ENCODE measurements at regions not wholly inside any gene's neighbourhood (a gene's known extent, or its start where the extent isn't known, plus 50 kb on each side); places are given as distances from the start of the nearest gene placed in this dataset.

DNA sequence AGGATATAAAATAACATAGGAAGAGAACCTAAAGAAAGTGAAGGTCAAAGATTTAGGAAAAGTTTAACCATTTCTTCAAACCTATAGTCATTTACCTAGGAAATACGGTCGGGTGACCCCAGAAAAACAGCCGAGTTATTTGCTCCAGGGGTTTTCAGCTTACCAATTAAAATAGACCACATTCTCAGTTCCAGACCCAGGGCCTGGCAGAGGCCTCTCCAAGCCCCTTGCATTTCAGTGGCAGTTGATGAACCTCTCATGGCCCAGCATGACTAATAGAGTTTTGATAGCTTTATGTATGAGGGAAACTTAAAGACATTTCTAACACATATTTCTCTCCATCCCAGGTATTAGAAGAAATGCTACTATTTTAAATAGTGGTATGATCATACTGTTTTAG lies 113.5 kb downstream of the OGFRL1 start:
- H2AFZ ChIP-seq (ENCODE audit: low read length): no peak overlapping the region
- H3K9me3 ChIP-seq (ENCODE audit: low read length): no peaks in the 10 kb centered on the region
- H4K20me1 ChIP-seq (ENCODE audit: insufficient read depth, low read depth, low read length): no peaks in the 10 kb centered on the region
- no peak for DNase-seq
- no peak overlapping the region for H3K9ac ChIP-seq (ENCODE audit: low read length)
- no peaks in the 10 kb centered on the region for H3K79me2 ChIP-seq (ENCODE audit: low read length)
- H3K4me2 ChIP-seq (ENCODE audit: low read depth, low read length, poor library complexity, severe bottlenecking): no peak overlapping the region
- H3K4me1 ChIP-seq (ENCODE audit: low read length): no peaks in the 10 kb centered on the region
- H3K36me3 ChIP-seq (ENCODE audit: insufficient read depth, low read length): no peaks in the 10 kb centered on the region
- H3K4me3 ChIP-seq (ENCODE audit: low read length): no peak overlapping the region
- H3K27ac ChIP-seq (ENCODE audit: low read length): no peak overlapping the region
- H3K27me3 ChIP-seq (ENCODE audit: low read length): no peaks in the 10 kb centered on the region
- H3K9me2 ChIP-seq (replicated peaks; ENCODE audit: insufficient read depth, low read length): no peaks in the 10 kb centered on the region

DNA sequence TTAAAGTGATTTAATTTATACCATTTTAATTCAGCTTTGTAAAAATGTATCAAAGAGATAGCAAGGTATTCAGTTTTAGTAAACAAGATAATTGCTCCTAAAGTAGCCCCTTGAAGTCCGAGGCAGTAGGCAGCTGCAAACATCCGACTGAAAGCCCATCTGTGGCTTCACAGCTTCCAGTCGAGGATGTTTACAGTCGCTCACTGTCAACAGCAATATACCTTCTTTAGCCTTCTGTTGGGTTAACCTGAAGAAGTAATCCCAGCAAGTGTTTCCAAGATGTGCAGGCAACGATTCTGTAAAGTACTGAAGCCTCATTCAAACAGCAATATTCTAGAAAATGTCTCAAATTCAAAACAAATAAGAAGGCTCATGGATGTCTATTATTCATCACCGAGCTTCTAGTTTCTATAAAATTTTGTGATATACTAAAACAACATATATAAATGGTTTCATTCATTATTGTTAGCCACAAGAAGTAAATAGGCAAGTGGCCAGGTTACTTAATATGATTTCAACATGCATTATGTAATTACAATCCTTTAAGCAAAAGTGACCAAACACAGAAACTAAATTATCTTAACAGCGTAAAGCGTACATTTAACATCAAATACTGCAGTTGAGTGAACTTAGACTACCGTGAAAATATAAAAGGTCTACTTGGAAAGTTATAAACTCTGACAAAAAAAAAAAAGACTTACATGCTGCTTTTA lies 115.0 kb downstream of the OGFRL1 start:
- no peaks in the 10 kb centered on the region for H3K9me3 ChIP-seq (ENCODE audit: low read length)
- no peaks in the 10 kb centered on the region for H4K20me1 ChIP-seq (ENCODE audit: insufficient read depth, low read depth, low read length)
- no peaks in the 10 kb centered on the region for H3K36me3 ChIP-seq (ENCODE audit: insufficient read depth, low read length)
- no peaks in the 10 kb centered on the region for H3K79me2 ChIP-seq (ENCODE audit: low read length)
- no peak for DNase-seq
- H3K9me2 ChIP-seq (replicated peaks; ENCODE audit: insufficient read depth, low read length): no peaks in the 10 kb centered on the region
- no peak overlapping the region for H3K4me3 ChIP-seq (ENCODE audit: low read length)
- no peaks in the 10 kb centered on the region for H3K4me1 ChIP-seq (ENCODE audit: low read length)
- H3K27ac ChIP-seq (ENCODE audit: low read length): no peak overlapping the region
- no peak overlapping the region for H3K9ac ChIP-seq (ENCODE audit: low read length)
- H3K4me2 ChIP-seq (ENCODE audit: low read depth, low read length, poor library complexity, severe bottlenecking): no peak overlapping the region
- H2AFZ ChIP-seq (ENCODE audit: low read length): no peak overlapping the region
- H3K27me3 ChIP-seq (ENCODE audit: low read length): no peaks in the 10 kb centered on the region

GRCh38 chr6:71404145-71404966 lies 115.7 kb downstream of the OGFRL1 start:
- H3K4me1 ChIP-seq (ENCODE audit: low read length): no peaks in the 10 kb centered on the region
- H3K9me2 ChIP-seq (replicated peaks; ENCODE audit: insufficient read depth, low read length): no peaks in the 10 kb centered on the region
- no peaks in the 10 kb centered on the region for H4K20me1 ChIP-seq (ENCODE audit: insufficient read depth, low read depth, low read length)
- no peak for DNase-seq
- no peak overlapping the region for H3K4me2 ChIP-seq (ENCODE audit: low read depth, low read length, poor library complexity, severe bottlenecking)
- no peak overlapping the region for H3K9ac ChIP-seq (ENCODE audit: low read length)
- H3K79me2 ChIP-seq (ENCODE audit: low read length): no peaks in the 10 kb centered on the region
- H3K36me3 ChIP-seq (ENCODE audit: insufficient read depth, low read length): no peaks in the 10 kb centered on the region
- H3K9me3 ChIP-seq (ENCODE audit: low read length): no peaks in the 10 kb centered on the region
- no peak overlapping the region for H2AFZ ChIP-seq (ENCODE audit: low read length)
- H3K4me3 ChIP-seq (ENCODE audit: low read length): no peak overlapping the region
- no peak overlapping the region for H3K27ac ChIP-seq (ENCODE audit: low read length)
- no peaks in the 10 kb centered on the region for H3K27me3 ChIP-seq (ENCODE audit: low read length)

GRCh38 chr6:71404967-71405278 lies 116.3 kb downstream of the OGFRL1 start:
- DNase-seq: no peak
- H3K9ac ChIP-seq (ENCODE audit: low read length): no peak overlapping the region
- no peaks in the 10 kb centered on the region for H4K20me1 ChIP-seq (ENCODE audit: insufficient read depth, low read depth, low read length)
- no peaks in the 10 kb centered on the region for H3K27me3 ChIP-seq (ENCODE audit: low read length)
- H3K9me3 ChIP-seq (ENCODE audit: low read length): no peaks in the 10 kb centered on the region
- no peak overlapping the region for H3K4me2 ChIP-seq (ENCODE audit: low read depth, low read length, poor library complexity, severe bottlenecking)
- H3K9me2 ChIP-seq (replicated peaks; ENCODE audit: insufficient read depth, low read length): no peaks in the 10 kb centered on the region
- no peaks in the 10 kb centered on the region for H3K36me3 ChIP-seq (ENCODE audit: insufficient read depth, low read length)
- H3K79me2 ChIP-seq (ENCODE audit: low read length): no peaks in the 10 kb centered on the region
- H2AFZ ChIP-seq (ENCODE audit: low read length): no peak overlapping the region
- H3K4me3 ChIP-seq (ENCODE audit: low read length): no peak overlapping the region
- H3K4me1 ChIP-seq (ENCODE audit: low read length): no peaks in the 10 kb centered on the region
- H3K27ac ChIP-seq (ENCODE audit: low read length): no peak overlapping the region

- H3K27me3 ChIP-seq (ENCODE audit: low read length): no peaks in the 10 kb centered on the region
- H3K9ac ChIP-seq (ENCODE audit: low read length): no peak overlapping the region
- no peaks in the 10 kb centered on the region for H3K9me2 ChIP-seq (replicated peaks; ENCODE audit: insufficient read depth, low read length)
These were observed 116.8 kb downstream of the OGFRL1 start for GRCh38 chr6:71405416-71405815.

DNA sequence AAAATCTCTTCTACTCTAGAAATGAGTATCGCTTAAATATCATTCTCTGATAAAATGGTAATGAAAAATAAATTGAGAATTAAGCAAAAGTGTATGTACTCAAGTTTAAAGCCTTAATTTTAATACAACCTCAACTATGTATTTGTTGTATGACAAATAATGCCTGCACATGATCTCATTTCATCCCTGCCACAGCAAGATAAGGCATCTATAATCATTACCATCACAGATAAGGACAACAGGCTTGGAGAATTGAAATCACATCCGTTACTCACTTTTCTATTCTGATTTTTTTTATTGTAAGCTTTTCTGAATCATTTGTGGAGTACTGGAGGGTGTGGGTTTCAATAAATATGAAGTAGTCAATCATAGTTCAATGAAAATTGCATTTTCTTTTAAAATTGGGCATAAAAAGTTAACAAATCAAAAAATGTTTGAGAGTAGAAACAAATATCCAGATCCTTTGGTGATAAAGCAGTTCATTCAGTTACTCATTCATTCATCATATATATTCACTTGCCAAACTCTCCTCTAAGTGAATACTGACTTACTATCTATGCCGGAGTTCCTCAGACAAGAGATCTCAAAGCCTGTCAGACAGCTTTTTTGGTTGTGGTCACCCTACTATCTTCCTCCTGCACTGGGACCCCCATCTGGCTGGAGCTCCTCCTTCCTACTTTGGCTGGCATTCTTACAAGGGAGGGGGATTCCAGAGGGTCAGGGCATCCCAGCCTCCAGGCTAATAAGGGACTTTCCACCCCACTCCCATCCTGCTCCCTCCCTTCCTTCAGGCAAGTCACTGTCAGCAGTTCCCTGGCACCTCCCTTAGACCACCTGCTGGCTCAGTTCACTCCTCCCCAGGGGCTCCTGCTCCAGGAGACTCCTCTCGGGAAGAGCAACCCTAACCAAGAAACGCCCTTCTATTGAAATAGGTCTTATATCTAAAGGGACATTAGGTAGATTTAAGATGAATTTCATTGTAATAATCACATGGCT lies 118.6 kb downstream of the OGFRL1 start:
- no peaks in the 10 kb centered on the region for H3K9me2 ChIP-seq (replicated peaks; ENCODE audit: insufficient read depth, low read length)
- no peak overlapping the region for H3K4me2 ChIP-seq (ENCODE audit: low read depth, low read length, poor library complexity, severe bottlenecking)
- H3K9ac ChIP-seq (ENCODE audit: low read length): no peak overlapping the region
- no peaks in the 10 kb centered on the region for H3K9me3 ChIP-seq (ENCODE audit: low read length)
- H3K36me3 ChIP-seq (ENCODE audit: insufficient read depth, low read length): no peaks in the 10 kb centered on the region
- H3K27ac ChIP-seq (ENCODE audit: low read length): no peak overlapping the region
- H3K27me3 ChIP-seq (ENCODE audit: low read length): no peaks in the 10 kb centered on the region
- no peak overlapping the region for H3K4me3 ChIP-seq (ENCODE audit: low read length)
- no peaks in the 10 kb centered on the region for H4K20me1 ChIP-seq (ENCODE audit: insufficient read depth, low read depth, low read length)
- H3K79me2 ChIP-seq (ENCODE audit: low read length): no peaks in the 10 kb centered on the region
- no peak for DNase-seq
- H3K4me1 ChIP-seq (ENCODE audit: low read length): no peaks in the 10 kb centered on the region
- no peak overlapping the region for H2AFZ ChIP-seq (ENCODE audit: low read length)

More at GRCh38 chr6:71405416-71405815, 116.8 kb downstream of the OGFRL1 start:
- H3K27ac ChIP-seq (ENCODE audit: low read length): no peak overlapping the region
- H3K4me1 ChIP-seq (ENCODE audit: low read length): no peaks in the 10 kb centered on the region
- H3K9me3 ChIP-seq (ENCODE audit: low read length): no peaks in the 10 kb centered on the region
- H3K4me2 ChIP-seq (ENCODE audit: low read depth, low read length, poor library complexity, severe bottlenecking): no peak overlapping the region
- no peak for DNase-seq
- no peaks in the 10 kb centered on the region for H3K79me2 ChIP-seq (ENCODE audit: low read length)
- H3K4me3 ChIP-seq (ENCODE audit: low read length): no peak overlapping the region
- H3K36me3 ChIP-seq (ENCODE audit: insufficient read depth, low read length): no peaks in the 10 kb centered on the region
- H4K20me1 ChIP-seq (ENCODE audit: insufficient read depth, low read depth, low read length): no peaks in the 10 kb centered on the region
- H2AFZ ChIP-seq (ENCODE audit: low read length): no peak overlapping the region

DNA sequence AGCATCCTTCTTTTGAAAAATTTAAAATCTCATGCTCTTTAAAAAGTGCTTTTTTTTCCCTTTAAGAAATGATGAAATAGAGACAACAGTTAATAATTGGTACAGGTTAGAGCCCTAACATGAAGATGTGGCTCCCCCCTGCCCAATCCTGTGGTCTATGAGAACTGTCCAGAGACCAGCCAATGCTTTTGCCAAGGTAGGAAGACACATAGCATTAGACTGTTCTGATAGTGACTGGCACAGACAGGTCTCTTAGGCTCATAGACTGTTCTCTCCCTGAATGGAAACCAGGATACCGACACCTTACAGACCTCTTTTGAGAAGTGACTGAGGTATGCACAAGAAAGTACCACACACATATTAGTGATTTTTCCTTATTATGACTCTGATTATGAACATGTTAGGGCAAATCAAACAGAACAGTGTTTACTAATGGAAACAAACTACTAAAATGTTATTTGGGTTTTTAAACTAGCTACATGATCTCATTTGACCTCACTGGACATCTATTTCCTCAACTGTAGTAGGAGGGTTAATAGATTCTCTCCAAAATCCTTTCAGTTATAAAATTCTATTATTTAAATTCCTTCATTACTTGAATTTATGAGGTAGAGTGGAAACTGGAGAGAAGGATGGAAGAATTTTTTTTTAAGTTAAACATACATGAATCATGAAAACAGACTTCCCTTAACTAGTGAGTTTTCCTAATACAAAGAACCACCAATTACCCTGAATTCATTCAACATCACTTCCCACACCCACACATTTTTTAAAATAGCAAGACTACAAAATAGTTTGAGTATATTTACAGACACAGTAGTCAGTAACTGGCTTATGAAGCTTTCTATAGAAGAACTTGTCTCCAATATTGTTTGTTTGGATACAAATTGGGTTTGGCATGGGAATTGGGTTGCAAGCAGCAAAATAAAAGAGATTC lies 120.4 kb downstream of the OGFRL1 start:
- no peaks in the 10 kb centered on the region for H3K79me2 ChIP-seq (ENCODE audit: low read length)

More for the DNA sequence above, 120.4 kb downstream of the OGFRL1 start:
- Histone ChIP-seq H3K9ac (ENCODE audit: low read length) (no peak overlapping the region), H3K9me2 (replicated peaks; ENCODE audit: insufficient read depth, low read length) (no peaks in the 10 kb centered on the region), H3K27me3 (ENCODE audit: low read length) (no peaks in the 10 kb centered on the region), H3K36me3 (ENCODE audit: insufficient read depth, low read length) (no peaks in the 10 kb centered on the region), H3K27ac (ENCODE audit: low read length) (no peak overlapping the region), H4K20me1 (ENCODE audit: insufficient read depth, low read depth, low read length) (no peaks in the 10 kb centered on the region), H3K9me3 (ENCODE audit: low read length) (no peaks in the 10 kb centered on the region), H3K4me3 (ENCODE audit: low read length) (no peak overlapping the region), H2AFZ (ENCODE audit: low read length) (no peak overlapping the region), H3K4me1 (ENCODE audit: low read length) (no peaks in the 10 kb centered on the region), H3K4me2 (ENCODE audit: low read depth, low read length, poor library complexity, severe bottlenecking) (no peak overlapping the region)
- DNase-seq: no peak

Measured in Karpas-422 (cell line).